Stimulated activated CD8-positive, alpha-beta memory T cell treated with anti-CD3 and anti-CD28 coated beads, Interleukin-12 subunit alpha, Interleukin-12 subunit beta, amount 100 ng/mL, for 24 hours (primary cell): ENCODE measurements at regions not wholly inside any gene's neighbourhood (a gene's known extent, or its start where the extent isn't known, plus 50 kb on each side); places are given as distances from the start of the nearest gene placed in this dataset.
"Not testable (repeated sequence)": the region's sequence is repeated elsewhere in the genome, so short reads cannot be mapped to it uniquely, and the experiment has no call there.

ENCODE experiments used
- DNase-seq: peaks from one replicate; pipeline ENCODE4 v3.0.0-alpha.2; 2020; ENCODE audit errors: extremely low read depth

DNA sequence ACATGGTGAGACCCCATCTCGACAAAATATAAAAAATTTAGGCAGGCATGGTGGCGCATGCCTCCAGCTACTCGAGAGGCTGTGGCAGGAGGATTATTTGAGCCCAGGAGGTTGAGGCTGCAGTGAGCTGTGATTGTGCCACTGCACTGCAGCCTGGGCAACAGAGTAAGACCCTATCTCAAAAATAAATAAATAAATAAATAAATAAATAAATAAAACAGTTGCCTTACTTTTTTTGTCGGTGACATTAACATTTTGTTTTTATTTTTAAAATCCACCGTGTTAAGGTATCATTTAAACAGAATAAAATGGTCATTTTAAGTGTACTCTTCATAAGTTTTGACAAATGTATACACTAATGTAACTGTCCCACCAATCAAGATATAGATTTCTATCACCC lies 57.0 kb downstream of the RASL11A start:
- no peak for DNase-seq

GRCh38 chr13:27329210-27329609 lies 58.6 kb downstream of the RASL11A start:
- DNase-seq, result no peak

DNA sequence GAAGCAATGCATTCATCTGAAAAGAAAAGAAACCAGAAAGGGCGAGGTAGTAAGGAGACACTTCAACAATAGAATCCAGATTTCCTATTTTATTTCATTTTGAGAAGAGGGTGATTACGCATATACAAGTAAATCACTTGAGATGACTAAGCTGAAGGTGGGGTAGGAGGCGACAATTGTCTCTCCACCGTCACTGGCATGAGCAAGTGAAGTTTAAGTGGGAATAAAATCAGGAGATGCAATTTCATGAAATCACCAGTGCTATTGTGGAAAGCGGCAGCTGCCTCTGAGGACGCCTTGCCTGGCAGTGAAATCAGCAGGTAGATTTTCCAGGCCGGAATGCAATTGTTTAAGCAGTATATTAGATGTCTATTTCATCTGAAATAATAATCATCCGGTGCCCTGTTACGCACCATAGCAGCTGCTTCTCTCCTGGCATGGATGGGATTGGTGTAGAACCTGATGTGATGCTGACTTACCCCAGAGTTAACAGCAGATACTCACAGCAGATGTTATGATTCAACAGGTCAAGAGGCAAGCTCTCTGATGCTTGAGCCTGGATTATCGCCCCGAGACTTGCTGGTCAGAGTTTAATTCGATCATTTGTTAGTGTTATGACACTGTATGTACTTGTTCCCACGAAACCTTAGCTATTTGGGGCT lies 64.3 kb downstream of the RASL11A start:
- DNase-seq, result no peak

DNA sequence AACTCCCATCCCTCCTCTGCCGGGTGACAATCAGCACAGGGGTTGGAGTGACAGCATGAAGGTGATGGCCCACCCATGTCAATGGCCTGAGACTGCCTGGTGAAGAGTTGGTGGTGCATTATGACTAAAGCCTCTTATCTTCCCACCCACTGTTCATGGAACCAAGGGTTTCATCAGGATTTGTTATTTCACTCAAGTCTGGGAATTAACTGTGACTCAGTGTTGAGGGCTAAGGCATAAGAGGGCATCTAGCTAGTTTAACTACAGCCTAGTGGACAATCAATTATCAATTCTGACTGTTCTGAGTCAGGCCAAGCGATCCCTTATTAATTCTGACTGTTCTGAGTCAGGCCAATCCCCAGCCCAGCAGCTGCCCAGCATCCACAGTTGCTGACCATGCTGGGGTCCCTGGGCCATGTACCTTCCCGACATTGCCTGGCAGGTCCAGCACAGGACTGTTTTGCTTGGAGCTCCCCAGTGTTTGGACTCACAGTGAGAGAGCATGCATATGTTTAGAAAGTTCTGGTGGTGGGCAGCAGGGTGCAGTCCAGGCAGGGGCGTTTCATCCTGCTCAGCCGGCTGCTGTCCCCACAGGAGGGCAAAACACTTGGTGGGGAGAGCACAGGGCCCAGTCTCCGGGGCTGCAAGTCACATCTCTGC lies 65.5 kb downstream of the RASL11A start:
- no peak for DNase-seq

DNA sequence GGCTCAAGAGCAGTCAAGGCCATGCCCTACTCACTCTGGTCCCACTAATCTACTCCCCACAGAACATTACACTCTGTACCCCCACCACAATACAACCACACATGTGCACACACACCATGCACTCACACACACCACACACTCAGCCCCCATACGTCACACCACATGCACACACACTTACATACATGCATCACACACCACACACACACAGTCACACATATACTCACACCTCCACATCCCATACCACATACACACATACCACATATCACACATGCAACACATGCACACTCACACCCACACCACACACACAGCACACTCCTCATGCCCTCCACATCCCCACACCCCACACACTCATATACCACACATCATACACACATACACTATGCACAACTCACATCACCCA lies 67.6 kb downstream of the RASL11A start:
- no peak for DNase-seq

DNA sequence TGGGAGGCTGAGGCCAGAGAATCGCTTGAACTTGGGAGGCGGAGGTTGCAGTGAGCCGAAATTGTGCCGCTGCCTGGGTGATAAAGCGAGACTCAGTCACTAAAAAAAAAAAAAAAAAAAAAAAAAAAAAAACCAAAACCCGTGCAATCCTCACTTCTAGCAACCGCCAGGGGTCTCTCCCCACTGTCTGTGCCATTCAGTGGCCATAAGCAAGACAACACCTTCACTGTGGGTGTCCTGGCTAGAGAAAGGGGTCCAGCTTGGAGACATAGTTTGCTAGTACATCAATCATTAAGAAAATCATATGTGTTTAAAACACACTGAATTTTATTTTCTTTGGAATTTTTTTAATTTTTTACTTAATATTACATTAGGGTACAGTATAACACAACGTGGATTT lies 68.2 kb downstream of the RASL11A start:
- no peak for DNase-seq

GRCh38 chr13:27339299-27339698 lies 68.7 kb downstream of the RASL11A start:
- no peak for DNase-seq

GRCh38 chr13:27341616-27342015 lies 71.0 kb downstream of the RASL11A start:
- no peak for DNase-seq

GRCh38 chr13:27347211-27347772 lies 76.7 kb downstream of the RASL11A start:
- DNase-seq, result no peak

GRCh38 chr13:27348461-27348860 lies 76.0 kb upstream of the GTF3A start:
- DNase-seq, result no peak

GRCh38 chr13:27349458-27349857 lies 75.0 kb upstream of the GTF3A start:
- DNase-seq, result no peak

DNA sequence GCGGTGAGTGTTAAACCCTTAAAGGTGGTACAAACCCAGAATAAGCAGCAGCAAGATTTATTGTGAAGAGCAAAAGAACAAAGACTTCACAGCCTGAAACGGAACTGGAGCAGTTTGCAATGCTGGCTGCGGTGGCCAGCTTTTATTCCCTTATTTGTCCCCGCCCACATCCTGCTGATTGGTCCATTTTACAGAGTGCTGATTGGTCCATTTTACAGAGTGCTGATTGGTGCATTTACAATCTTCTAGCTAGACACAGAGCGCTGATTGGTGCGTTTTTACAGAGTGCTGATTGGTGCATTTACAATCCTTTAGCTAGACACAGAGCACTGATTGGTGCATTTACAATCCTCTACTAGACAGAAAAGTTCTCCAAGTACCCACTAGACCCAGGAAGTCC lies 73.6 kb upstream of the GTF3A start:
- not testable (repeated sequence) for DNase-seq

DNA sequence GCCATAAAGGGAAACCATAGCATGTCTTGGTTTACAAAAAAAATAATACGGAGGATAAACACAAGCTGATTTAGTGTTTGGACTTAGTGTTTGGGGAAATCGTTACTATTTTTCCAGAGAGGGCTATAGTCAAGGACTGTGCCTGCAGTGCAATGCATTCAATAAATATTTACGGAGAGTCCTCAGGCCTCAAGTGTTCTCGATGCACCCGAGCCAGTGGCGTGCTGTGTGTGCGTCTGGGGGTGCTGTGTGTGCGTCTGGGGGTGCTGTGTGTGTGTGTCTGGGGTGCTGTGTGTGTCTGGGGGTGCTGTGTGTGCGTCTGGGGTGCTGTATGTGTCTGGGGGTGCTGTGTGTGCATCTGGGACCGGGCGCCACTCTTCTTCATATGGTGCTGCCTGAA lies 71.7 kb upstream of the GTF3A start:
- DNase-seq, result no peak

GRCh38 chr13:27353166-27353583 lies 71.2 kb upstream of the GTF3A start:
- no peak for DNase-seq

GRCh38 chr13:27353708-27354107 lies 70.7 kb upstream of the GTF3A start:
- no peak for DNase-seq

GRCh38 chr13:27354379-27354778 lies 70.0 kb upstream of the GTF3A start:
- DNase-seq, result no peak

DNA sequence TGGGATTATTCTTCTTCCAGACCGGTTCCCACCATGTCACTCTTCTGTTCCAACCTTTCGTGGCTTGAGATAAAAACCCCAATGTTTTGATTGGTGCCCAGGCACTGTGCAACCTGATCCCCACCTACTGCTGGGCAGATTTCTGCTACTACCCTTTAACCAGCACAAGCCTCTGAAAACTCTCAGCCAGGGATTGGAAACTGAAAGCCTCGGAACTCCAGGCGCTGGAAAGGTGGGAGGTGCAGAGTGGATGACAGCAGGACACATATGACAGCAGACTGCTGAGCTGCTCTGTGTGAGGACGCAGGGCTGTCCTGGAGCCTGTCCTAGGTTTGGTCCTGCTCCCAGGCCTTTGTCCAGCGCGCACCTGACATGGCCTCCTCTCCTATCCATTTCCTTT lies 68.5 kb upstream of the GTF3A start:
- DNase-seq, result no peak

DNA sequence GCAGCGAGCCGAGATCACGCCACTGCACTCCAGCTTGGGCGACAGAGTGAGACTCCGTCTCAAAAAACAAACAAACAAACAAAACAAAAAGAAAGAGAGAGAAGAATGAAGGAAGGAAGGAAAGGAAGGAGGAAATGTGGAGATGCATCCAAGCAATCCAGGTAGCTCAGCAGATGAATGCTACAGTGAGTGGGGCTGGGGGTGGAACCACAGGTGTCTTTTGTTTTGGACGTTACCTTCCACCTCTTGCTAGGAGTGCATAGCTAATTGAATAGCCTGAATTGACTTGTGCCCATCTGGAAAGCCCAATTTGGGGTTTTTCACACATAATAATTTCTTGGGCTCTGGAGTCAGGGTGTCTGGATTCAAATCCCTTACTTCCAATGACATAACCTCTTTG lies 66.0 kb upstream of the GTF3A start:
- DNase-seq, result no peak

GRCh38 chr13:27359199-27359821 lies 65.1 kb upstream of the GTF3A start:
- peak; percentile 14 for DNase-seq

DNA sequence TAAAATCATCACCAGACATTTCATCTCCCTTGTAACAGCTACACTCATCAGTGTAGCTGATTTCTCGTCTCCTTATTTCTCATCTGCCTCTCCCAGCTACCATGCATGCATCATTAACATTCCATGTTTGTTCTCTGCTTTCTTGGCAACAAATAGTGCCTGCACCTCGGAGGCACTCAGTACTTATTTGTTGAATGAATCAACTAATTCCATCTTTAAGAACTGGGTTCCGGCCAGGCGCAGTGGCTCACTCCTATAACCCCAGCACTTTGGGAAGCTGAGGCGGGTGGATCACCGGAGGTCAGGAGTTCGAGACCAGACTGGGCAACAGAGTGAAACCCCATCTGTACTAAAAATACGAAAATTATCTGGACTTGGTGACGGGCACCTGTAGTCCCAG lies 63.9 kb upstream of the GTF3A start:
- DNase-seq, result no peak

- DNase-seq, result peak; percentile 48
Observed at GRCh38 chr13:27362064-27362751, 62.2 kb upstream of the GTF3A start.

DNA sequence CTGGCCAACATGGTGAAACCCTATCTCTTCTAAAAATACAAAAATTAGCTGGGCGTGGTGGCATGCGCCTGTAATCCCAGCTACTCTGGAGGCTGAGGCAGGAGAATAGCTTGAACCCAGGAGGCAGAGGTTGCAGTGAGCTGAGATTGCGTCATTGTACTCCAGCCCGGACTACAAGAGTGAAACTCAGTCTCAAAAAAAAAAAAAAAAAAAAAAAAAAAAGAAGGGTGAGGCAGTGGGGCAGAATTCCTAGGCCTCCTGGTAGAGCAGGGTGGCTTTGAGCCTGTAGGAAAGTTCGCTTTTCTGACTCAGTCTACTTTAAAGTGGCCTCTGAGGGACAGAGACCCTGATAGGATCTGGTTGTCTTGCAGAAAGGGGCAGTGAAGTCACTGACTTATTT lies 60.8 kb upstream of the GTF3A start:
- not testable (repeated sequence) for DNase-seq
